ENCODE measurements at regions not wholly inside any gene's neighbourhood (a gene's known extent, or its start where the extent isn't known, plus 50 kb on each side); places are given as distances from the start of the nearest gene placed in this dataset.
A peak's percentile ranks its signal among the peaks of the same experiment; 100 is the strongest.

GRCh38 chr13:105341256-105341655 lies 1194.2 kb downstream of the EFNB2 start:
- no peak for ATAC-seq
- DNase-seq (ENCODE audit: low spot score) = no peak
- H3K36me3 Mint-ChIP-seq (ENCODE audit: low read depth) = no peaks in the 10 kb centered on the region
- H3K9me2 ChIP-seq (ENCODE audit: insufficient read depth) = no peaks in the 10 kb centered on the region
- no peaks in the 10 kb centered on the region for H4K20me1 ChIP-seq (replicated peaks; ENCODE audit: insufficient read depth)
- no peak overlapping the region for H3K4me3 Mint-ChIP-seq
- H2AFZ ChIP-seq = no peak overlapping the region
- H3K27me3 ChIP-seq (ENCODE audit: insufficient read depth) = no peaks in the 10 kb centered on the region
- no peaks in the 10 kb centered on the region for H3K27me3 Mint-ChIP-seq (ENCODE audit: insufficient read depth, low read depth, poor library complexity)
- no peaks in the 10 kb centered on the region for H3F3A ChIP-seq (replicated peaks; ENCODE audit: low read depth)
- H3K27ac Mint-ChIP-seq = no peak overlapping the region
- H3K4me2 ChIP-seq = no peak overlapping the region
- peaks cover 15% of the 10 kb centered on the region for H3K4me1 ChIP-seq (ENCODE audit: insufficient read depth)
- no peaks in the 10 kb centered on the region for H3K79me2 ChIP-seq (replicated peaks; ENCODE audit: insufficient read depth)
- peaks cover 13% of the 10 kb centered on the region; the same call in 2 of the 3 replicates for H3K4me1 Mint-ChIP-seq
- H3K36me3 ChIP-seq (ENCODE audit: insufficient read depth) = no peaks in the 10 kb centered on the region
- no peak overlapping the region for H3K27ac ChIP-seq (ENCODE audit: low read depth)
- TF ChIP-seq STAT1 (IDR thresholded peaks at IDR 0.05; ENCODE audit: unreplicated experiment) = no peak
- TF ChIP-seq CTCF (conservative IDR thresholded peaks at IDR 0.05; ENCODE audit: low read depth in 2 of 2) = no peak
- TF ChIP-seq ETS1 (IDR thresholded peaks at IDR 0.05) = no peak
- no peak for TF ChIP-seq ZNF331 (CRISPR knock-in tag; IDR thresholded peaks at IDR 0.05; ENCODE audit: low read depth)
- TF ChIP-seq EZH2phosphoT487 (IDR thresholded peaks at IDR 0.05; ENCODE audit: unreplicated experiment) = no peak
- no peak for TF ChIP-seq POLR2AphosphoS5 (IDR thresholded peaks at IDR 0.05; ENCODE audit: low read depth)
- H3K4me3 ChIP-seq = no peak overlapping the region
- no peaks in the 10 kb centered on the region for H3K9me3 Mint-ChIP-seq

GRCh38 chr13:105340061-105340606 lies 1195.3 kb downstream of the EFNB2 start:
- DNase-seq (ENCODE audit: low spot score) = no peak
- TF ChIP-seq STAT1 (IDR thresholded peaks at IDR 0.05; ENCODE audit: unreplicated experiment) = no peak
- TF ChIP-seq POLR2AphosphoS5 (IDR thresholded peaks at IDR 0.05; ENCODE audit: low read depth) = no peak
- TF ChIP-seq CREB1 (CRISPR knock-in tag; IDR thresholded peaks at IDR 0.05; ENCODE audit: low read depth) = no peak
- no peak for TF ChIP-seq ETS1 (IDR thresholded peaks at IDR 0.05)
- TF ChIP-seq ZNF114 (CRISPR knock-in tag; IDR thresholded peaks at IDR 0.05) = no peak
- TF ChIP-seq EZH2 (IDR thresholded peaks at IDR 0.05; ENCODE audit: low read depth, unreplicated experiment) = no peak
- TF ChIP-seq EZH2phosphoT487 (IDR thresholded peaks at IDR 0.05; ENCODE audit: unreplicated experiment) = no peak
- no peak for TF ChIP-seq REST (IDR thresholded peaks at IDR 0.05; ENCODE audit: unreplicated experiment)
- TF ChIP-seq CTCF (conservative IDR thresholded peaks at IDR 0.05; ENCODE audit: low read depth in 2 of 2) = no peak
- no peak for TF ChIP-seq NANOG (IDR thresholded peaks at IDR 0.05; ENCODE audit: borderline replicate concordance)
- TF ChIP-seq ZNF331 (CRISPR knock-in tag; IDR thresholded peaks at IDR 0.05; ENCODE audit: low read depth) = no peak
- TF ChIP-seq JUNB (IDR thresholded peaks at IDR 0.05; ENCODE audit: unreplicated experiment) = no peak

More at GRCh38 chr13:105340061-105340606, 1195.3 kb downstream of the EFNB2 start:
- no peaks in the 10 kb centered on the region; the same call in 1 of the 2 replicates for H3K9me2 ChIP-seq (ENCODE audit: insufficient read depth)
- H3K4me3 ChIP-seq = no peak overlapping the region
- no peak overlapping the region for H2AFZ ChIP-seq
- H3K27me3 Mint-ChIP-seq (ENCODE audit: insufficient read depth, low read depth, poor library complexity) = no peaks in the 10 kb centered on the region
- no peaks in the 10 kb centered on the region for H3K79me2 ChIP-seq (replicated peaks; ENCODE audit: insufficient read depth)
- H3K36me3 Mint-ChIP-seq (ENCODE audit: low read depth) = no peaks in the 10 kb centered on the region
- no peaks in the 10 kb centered on the region for H3K27me3 ChIP-seq (ENCODE audit: insufficient read depth)
- no peaks in the 10 kb centered on the region for H4K20me1 ChIP-seq (replicated peaks; ENCODE audit: insufficient read depth)
- H3K27ac ChIP-seq (ENCODE audit: low read depth) = no peak overlapping the region
- ATAC-seq = no peak
- no peaks in the 10 kb centered on the region for H3K9me3 Mint-ChIP-seq
- no peaks in the 10 kb centered on the region for H3F3A ChIP-seq (replicated peaks; ENCODE audit: low read depth)
- H3K4me1 Mint-ChIP-seq = peaks cover 13% of the 10 kb centered on the region; the same call in 2 of the 3 replicates
- H3K36me3 ChIP-seq (ENCODE audit: insufficient read depth) = no peaks in the 10 kb centered on the region
- H3K4me3 Mint-ChIP-seq = no peak overlapping the region
- H3K4me1 ChIP-seq (ENCODE audit: insufficient read depth) = peaks cover 15% of the 10 kb centered on the region
- H3K4me2 ChIP-seq = no peak overlapping the region
- peak overlapping the region; percentile 56; the same call in 1 of the 2 replicates for H3K27ac Mint-ChIP-seq

All from GM23338 (cell line).